Mammary epithelial cell (primary cell): ENCODE measurements at regions not wholly inside any gene's neighbourhood (a gene's known extent, or its start where the extent isn't known, plus 50 kb on each side); places are given as distances from the start of the nearest gene placed in this dataset.

Source experiments
- EZH2 ChIP-seq: IDR thresholded peaks from 2 replicates; pipeline ENCODE4 v1.6.1; 2012; ENCODE audit warnings: low read length, inconsistent platforms, borderline replicate concordance
- TF ChIP-seq, protein P1 (sequence below), 2 donors: IDR thresholded peaks in 1 of 2; conservative IDR thresholded peaks in 1 of 2; 2 replicates each; pipeline ENCODE4 v1.5.1; 2011 to 2012; ENCODE audit warnings: inconsistent platforms in 2 of 2, low read length in 2 of 2, mild to moderate bottlenecking in 2 of 2, control low read depth in 1 of 2, low read depth in 1 of 2; ENCODE audit not compliant: insufficient read depth in 1 of 2; ENCODE audit errors: extremely low read depth in 1 of 2

DNA sequence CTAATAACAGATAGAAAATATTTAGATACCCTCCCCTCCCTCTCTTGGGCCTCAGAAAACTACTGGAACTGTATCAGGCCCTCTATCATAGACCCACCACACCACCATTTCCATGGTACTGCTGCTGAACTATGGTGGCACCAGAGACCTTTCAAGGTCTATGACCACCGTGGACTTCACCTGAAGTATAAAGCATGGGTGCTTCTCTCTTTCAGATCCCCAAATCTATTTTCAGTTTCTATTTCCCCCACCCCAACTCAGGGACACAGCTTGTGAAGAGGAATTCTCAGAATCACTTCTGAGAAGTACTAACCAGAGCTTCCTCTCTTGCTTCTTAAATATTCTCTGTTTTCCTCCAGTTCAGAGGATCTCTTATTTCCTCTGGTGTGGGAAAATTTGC is 840.8 kb upstream of the HTR2C start:
- TF ChIP-seq, protein P1, sequence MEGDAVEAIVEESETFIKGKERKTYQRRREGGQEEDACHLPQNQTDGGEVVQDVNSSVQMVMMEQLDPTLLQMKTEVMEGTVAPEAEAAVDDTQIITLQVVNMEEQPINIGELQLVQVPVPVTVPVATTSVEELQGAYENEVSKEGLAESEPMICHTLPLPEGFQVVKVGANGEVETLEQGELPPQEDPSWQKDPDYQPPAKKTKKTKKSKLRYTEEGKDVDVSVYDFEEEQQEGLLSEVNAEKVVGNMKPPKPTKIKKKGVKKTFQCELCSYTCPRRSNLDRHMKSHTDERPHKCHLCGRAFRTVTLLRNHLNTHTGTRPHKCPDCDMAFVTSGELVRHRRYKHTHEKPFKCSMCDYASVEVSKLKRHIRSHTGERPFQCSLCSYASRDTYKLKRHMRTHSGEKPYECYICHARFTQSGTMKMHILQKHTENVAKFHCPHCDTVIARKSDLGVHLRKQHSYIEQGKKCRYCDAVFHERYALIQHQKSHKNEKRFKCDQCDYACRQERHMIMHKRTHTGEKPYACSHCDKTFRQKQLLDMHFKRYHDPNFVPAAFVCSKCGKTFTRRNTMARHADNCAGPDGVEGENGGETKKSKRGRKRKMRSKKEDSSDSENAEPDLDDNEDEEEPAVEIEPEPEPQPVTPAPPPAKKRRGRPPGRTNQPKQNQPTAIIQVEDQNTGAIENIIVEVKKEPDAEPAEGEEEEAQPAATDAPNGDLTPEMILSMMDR (conservative IDR thresholded peaks at IDR 0.05 in 1 of 2, IDR thresholded peaks at IDR 0.05 in 1 of 2; ENCODE audit: extremely low read depth in 1 of 2, insufficient read depth in 1 of 2, low read depth in 1 of 2, low read length in 2 of 2), result no peak
- no peak for TF ChIP-seq EZH2
